ENCODE measurements at regions not wholly inside any gene's neighbourhood (a gene's known extent, or its start where the extent isn't known, plus 50 kb on each side); places are given as distances from the start of the nearest gene placed in this dataset.

DNA sequence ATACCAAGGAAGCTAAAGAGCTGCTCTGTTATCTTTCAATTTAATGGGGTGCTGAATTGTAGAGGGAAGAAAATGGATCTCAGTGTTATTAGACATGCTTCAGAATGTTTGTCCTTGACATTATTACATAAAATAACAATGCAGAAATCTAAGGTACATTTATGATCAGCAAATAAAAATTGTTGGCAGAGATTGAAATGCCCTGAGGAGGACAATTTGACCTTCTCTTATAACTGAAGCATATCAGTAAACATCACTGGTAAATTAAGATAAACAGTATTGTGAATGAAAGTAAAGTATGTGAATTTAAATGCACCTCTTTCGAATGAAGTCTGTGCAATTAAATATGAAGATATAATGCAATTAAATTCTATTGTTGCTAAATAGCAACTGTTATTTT lies 1362.1 kb upstream of the ATXN8OS start:
- ChIA-PET POLR2A (no interaction called here), CTCF (no interaction called here)
- Histone ChIP-seq H3K4me3 (ENCODE audit: low read depth, low read length) (no peak overlapping the region), H3K9me3 (ENCODE audit: control insufficient read depth, insufficient read depth, low read depth, low read length) (no peaks in the 10 kb centered on the region), H3K27ac (ENCODE audit: extremely low read depth, low read depth, low read length) (no peak overlapping the region), H3K4me1 (ENCODE audit: control insufficient read depth, insufficient read depth, low read length) (no peaks in the 10 kb centered on the region), H3K36me3 (ENCODE audit: control insufficient read depth in 2 of 2, insufficient read depth in 1 of 2, low read length in 2 of 2) (no peaks in the 10 kb centered on the region)
- no peak for TF ChIP-seq ZFP37 (tag by site-specific recombination; IDR thresholded peaks at IDR 0.05)
- TF ChIP-seq ZNF132 (tag by site-specific recombination; IDR thresholded peaks at IDR 0.05; ENCODE audit: borderline replicate concordance): no peak
- no peak for TF ChIP-seq ZNF155 (tag by site-specific recombination; IDR thresholded peaks at IDR 0.05)
- no peak for TF ChIP-seq GFI1B (tag by site-specific recombination; IDR thresholded peaks at IDR 0.05)
- no peak for TF ChIP-seq KLF10 (tag by site-specific recombination; IDR thresholded peaks at IDR 0.05)
- TF ChIP-seq, protein P1, sequence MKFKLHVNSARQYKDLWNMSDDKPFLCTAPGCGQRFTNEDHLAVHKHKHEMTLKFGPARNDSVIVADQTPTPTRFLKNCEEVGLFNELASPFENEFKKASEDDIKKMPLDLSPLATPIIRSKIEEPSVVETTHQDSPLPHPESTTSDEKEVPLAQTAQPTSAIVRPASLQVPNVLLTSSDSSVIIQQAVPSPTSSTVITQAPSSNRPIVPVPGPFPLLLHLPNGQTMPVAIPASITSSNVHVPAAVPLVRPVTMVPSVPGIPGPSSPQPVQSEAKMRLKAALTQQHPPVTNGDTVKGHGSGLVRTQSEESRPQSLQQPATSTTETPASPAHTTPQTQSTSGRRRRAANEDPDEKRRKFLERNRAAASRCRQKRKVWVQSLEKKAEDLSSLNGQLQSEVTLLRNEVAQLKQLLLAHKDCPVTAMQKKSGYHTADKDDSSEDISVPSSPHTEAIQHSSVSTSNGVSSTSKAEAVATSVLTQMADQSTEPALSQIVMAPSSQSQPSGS (tag by site-specific recombination; IDR thresholded peaks at IDR 0.05; ENCODE audit: low read depth): no peak
- TF ChIP-seq OVOL3 (tag by site-specific recombination; IDR thresholded peaks at IDR 0.05): no peak
- no peak for TF ChIP-seq ZNF19 (tag by site-specific recombination; IDR thresholded peaks at IDR 0.05; ENCODE audit: low read depth)
- TF ChIP-seq, protein P2, sequence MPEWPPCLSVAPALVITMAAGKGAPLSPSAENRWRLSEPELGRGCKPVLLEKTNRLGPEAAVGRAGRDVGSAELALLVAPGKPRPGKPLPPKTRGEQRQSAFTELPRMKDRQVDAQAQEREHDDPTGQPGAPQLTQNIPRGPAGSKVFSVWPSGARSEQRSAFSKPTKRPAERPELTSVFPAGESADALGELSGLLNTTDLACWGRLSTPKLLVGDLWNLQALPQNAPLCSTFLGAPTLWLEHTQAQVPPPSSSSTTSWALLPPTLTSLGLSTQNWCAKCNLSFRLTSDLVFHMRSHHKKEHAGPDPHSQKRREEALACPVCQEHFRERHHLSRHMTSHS (tag by site-specific recombination; IDR thresholded peaks at IDR 0.05): no peak
- TF ChIP-seq, protein P3, sequence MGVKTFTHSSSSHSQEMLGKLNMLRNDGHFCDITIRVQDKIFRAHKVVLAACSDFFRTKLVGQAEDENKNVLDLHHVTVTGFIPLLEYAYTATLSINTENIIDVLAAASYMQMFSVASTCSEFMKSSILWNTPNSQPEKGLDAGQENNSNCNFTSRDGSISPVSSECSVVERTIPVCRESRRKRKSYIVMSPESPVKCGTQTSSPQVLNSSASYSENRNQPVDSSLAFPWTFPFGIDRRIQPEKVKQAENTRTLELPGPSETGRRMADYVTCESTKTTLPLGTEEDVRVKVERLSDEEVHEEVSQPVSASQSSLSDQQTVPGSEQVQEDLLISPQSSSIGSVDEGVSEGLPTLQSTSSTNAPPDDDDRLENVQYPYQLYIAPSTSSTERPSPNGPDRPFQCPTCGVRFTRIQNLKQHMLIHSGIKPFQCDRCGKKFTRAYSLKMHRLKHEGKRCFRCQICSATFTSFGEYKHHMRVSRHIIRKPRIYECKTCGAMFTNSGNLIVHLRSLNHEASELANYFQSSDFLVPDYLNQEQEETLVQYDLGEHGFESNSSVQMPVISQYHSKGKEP (tag by site-specific recombination; IDR thresholded peaks at IDR 0.05): no peak
- no peak for TF ChIP-seq EGR2 (tag by site-specific recombination; IDR thresholded peaks at IDR 0.05; ENCODE audit: low read depth)
- no peak for TF ChIP-seq ZNF350 (tag by site-specific recombination; IDR thresholded peaks at IDR 0.05)
- no peak for TF ChIP-seq REPIN1 (tag by site-specific recombination; IDR thresholded peaks at IDR 0.05; ENCODE audit: low read depth)
- no peak for TF ChIP-seq ZNF248 (tag by site-specific recombination; IDR thresholded peaks at IDR 0.05)
- TF ChIP-seq ZBTB21 (tag by site-specific recombination; IDR thresholded peaks at IDR 0.05): no peak
- TF ChIP-seq ZNF211 (tag by site-specific recombination; IDR thresholded peaks at IDR 0.05; ENCODE audit: low read depth): no peak
- TF ChIP-seq, protein P4, sequence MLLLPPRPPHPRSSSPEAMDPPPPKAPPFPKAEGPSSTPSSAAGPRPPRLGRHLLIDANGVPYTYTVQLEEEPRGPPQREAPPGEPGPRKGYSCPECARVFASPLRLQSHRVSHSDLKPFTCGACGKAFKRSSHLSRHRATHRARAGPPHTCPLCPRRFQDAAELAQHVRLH (tag by site-specific recombination; IDR thresholded peaks at IDR 0.05): no peak
- no peak for TF ChIP-seq ZNF221 (tag by site-specific recombination; IDR thresholded peaks at IDR 0.05; ENCODE audit: borderline replicate concordance)

DNA sequence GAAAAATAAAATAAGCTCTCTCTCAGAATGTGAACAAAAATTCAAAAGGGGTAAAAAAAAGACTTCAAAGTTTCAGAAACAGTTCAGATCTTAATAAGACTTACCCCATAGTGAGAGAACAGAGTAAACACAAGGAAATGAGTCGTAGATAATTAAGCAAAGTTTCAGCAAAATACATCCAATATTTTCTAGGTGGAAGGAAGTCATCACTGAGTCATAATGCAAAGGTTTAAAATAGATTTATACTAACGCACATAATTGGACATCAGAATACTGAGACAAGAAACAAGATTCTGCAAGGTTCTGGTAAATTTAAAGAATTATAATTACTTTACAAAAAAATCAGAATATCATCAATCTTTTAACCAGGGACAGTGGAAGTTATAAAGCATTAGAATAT lies 1370.7 kb upstream of the ATXN8OS start:
- Histone ChIP-seq H3K27ac (ENCODE audit: extremely low read depth, low read depth, low read length) (no peak overlapping the region), H3K4me3 (ENCODE audit: low read depth, low read length) (no peak overlapping the region), H3K36me3 (ENCODE audit: control insufficient read depth in 2 of 2, insufficient read depth in 1 of 2, low read length in 2 of 2) (no peaks in the 10 kb centered on the region), H3K4me1 (ENCODE audit: control insufficient read depth, insufficient read depth, low read length) (no peaks in the 10 kb centered on the region), H3K9me3 (ENCODE audit: control insufficient read depth, insufficient read depth, low read depth, low read length) (no peaks in the 10 kb centered on the region)
- CTCF ChIA-PET: no interaction called here
- POLR2A ChIA-PET: no interaction called here
- TF ChIP-seq KLF7 (tag by site-specific recombination; IDR thresholded peaks at IDR 0.05; ENCODE audit: borderline replicate concordance) (no peak), ZNF623 (tag by site-specific recombination; IDR thresholded peaks at IDR 0.05) (no peak), ZNF596 (tag by site-specific recombination; IDR thresholded peaks at IDR 0.05) (no peak), GLI2 (tag by site-specific recombination; IDR thresholded peaks at IDR 0.05; ENCODE audit: borderline replicate concordance, low read depth) (no peak), ZNF585B (tag by site-specific recombination; IDR thresholded peaks at IDR 0.05) (no peak), ZNF701 (tag by site-specific recombination; IDR thresholded peaks at IDR 0.05) (no peak), REPIN1 (tag by site-specific recombination; IDR thresholded peaks at IDR 0.05; ENCODE audit: low read depth) (no peak)
- TF ChIP-seq, protein P5, sequence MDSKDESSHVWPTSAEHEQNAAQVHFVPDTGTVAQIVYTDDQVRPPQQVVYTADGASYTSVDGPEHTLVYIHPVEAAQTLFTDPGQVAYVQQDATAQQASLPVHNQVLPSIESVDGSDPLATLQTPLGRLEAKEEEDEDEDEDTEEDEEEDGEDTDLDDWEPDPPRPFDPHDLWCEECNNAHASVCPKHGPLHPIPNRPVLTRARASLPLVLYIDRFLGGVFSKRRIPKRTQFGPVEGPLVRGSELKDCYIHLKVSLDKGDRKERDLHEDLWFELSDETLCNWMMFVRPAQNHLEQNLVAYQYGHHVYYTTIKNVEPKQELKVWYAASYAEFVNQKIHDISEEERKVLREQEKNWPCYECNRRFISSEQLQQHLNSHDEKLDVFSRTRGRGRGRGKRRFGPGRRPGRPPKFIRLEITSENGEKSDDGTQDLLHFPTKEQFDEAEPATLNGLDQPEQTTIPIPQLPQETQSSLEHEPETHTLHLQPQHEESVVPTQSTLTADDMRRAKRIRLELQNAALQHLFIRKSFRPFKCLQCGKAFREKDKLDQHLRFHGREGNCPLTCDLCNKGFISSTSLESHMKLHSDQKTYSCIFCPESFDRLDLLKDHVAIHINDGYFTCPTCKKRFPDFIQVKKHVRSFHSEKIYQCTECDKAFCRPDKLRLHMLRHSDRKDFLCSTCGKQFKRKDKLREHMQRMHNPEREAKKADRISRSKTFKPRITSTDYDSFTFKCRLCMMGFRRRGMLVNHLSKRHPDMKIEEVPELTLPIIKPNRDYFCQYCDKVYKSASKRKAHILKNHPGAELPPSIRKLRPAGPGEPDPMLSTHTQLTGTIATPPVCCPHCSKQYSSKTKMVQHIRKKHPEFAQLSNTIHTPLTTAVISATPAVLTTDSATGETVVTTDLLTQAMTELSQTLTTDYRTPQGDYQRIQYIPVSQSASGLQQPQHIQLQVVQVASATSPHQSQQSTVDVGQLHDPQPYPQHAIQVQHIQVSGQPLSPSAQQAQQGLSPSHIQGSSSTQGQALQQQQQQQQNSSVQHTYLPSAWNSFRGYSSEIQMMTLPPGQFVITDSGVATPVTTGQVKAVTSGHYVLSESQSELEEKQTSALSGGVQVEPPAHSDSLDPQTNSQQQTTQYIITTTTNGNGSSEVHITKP (tag by site-specific recombination; IDR thresholded peaks at IDR 0.05): no peak
- TF ChIP-seq, protein P6, sequence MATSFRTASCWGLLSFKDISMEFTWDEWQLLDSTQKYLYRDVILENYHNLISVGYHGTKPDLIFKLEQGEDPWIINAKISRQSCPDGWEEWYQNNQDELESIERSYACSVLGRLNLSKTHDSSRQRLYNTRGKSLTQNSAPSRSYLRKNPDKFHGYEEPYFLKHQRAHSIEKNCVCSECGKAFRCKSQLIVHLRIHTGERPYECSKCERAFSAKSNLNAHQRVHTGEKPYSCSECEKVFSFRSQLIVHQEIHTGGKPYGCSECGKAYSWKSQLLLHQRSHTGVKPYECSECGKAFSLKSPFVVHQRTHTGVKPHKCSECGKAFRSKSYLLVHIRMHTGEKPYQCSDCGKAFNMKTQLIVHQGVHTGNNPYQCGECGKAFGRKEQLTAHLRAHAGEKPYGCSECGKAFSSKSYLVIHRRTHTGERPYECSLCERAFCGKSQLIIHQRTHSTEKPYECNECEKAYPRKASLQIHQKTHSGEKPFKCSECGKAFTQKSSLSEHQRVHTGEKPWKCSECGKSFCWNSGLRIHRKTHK (tag by site-specific recombination; IDR thresholded peaks at IDR 0.05): no peak
